Keratinocyte (primary cell): ENCODE measurements at regions not wholly inside any gene's neighbourhood (a gene's known extent, or its start where the extent isn't known, plus 50 kb on each side); places are given as distances from the start of the nearest gene placed in this dataset.

ENCODE experiments used
- CTCF ChIP-seq, 3 experiments: IDR thresholded peaks in 1 of 3; conservative IDR thresholded peaks in 1 of 3; optimal IDR thresholded peaks in 1 of 3; 2 replicates in 2 of 3; 3 replicates in 1 of 3; pipeline versions ENCODE3 to v1.5.1; 2011; ENCODE audit warnings: low read length in 3 of 3, mild to moderate bottlenecking in 3 of 3, moderate library complexity in 2 of 3, control low read depth in 1 of 3, inconsistent platforms in 1 of 3; ENCODE audit not compliant: insufficient read depth in 2 of 3; ENCODE audit errors: extremely low read depth in 1 of 3
- EZH2 ChIP-seq: IDR thresholded peaks from one replicate; pipeline ENCODE4 v1.6.1; 2012; ENCODE audit warnings: inconsistent platforms, mild to moderate bottlenecking, low read length, moderate library complexity

DNA sequence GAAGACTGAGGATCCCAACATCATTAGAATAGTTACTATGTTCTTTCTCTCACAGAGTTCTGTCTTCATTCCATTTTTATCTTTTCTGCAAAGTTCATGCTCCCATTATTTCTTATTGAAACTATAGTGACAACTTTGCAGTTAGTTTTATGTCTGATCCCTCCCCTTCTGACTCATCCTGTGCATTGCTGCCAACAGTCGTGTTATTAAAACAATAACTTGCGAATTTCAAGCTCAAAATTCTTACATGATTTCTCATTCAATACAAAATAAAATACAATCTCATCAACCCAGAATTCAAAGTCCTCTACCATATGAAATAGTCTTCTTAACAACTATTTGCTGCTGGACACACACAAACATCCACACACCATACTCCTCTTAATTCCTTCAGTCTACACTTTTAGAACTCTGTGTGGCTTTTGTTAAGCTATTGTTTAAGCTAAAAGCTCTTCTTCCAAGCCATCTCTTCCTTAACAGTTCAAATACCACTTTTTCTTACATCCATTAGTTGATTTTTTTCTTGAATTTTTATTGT, 261.4 kb upstream of the IRAK1BP1 start:
- TF ChIP-seq CTCF (optimal IDR thresholded peaks at IDR 0.05 in 1 of 3, IDR thresholded peaks at IDR 0.05 in 1 of 3, conservative IDR thresholded peaks at IDR 0.05 in 1 of 3; ENCODE audit: extremely low read depth in 1 of 3, insufficient read depth in 2 of 3, low read length in 3 of 3) (no peak), EZH2 (no peak)
